HUDEP-2 (cell line): ENCODE measurements at regions not wholly inside any gene's neighbourhood (a gene's known extent, or its start where the extent isn't known, plus 50 kb on each side); places are given as distances from the start of the nearest gene placed in this dataset.
"Not testable (repeated sequence)": the region's sequence is repeated elsewhere in the genome, so short reads cannot be mapped to it uniquely, and the experiment has no call there.

Experiments
- DNase-seq, 76 experiments: peaks; one replicate each; lab custom pipeline; 2025; ENCODE audit not compliant: unreplicated experiment in 76 of 76; lab: John Stamatoyannopoulos, UW

DNA sequence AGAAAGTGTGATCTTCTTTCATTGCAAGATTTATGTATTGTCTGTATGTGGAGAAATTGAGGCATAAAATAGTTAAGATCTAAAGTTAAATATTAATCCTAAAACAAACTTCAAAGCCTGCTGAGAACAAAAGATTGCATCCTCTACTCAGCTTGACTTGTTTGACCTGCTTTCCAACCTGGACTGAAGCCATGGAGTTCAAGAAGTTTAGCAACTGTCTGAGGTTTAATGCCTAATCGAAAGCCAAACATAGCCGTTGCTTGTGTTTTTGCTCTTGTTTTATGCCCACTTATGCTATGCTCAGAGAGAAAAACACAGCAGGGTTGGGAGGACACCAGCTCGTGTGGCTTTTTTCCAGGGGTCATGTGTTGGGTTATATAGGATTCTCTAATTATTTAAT, 135.6 kb downstream of the NUFIP1 start:
- no peak for DNase-seq

GRCh38 chr13:44848920-44849676, 140.2 kb downstream of the NUFIP1 start:
- no peak for DNase-seq

DNA sequence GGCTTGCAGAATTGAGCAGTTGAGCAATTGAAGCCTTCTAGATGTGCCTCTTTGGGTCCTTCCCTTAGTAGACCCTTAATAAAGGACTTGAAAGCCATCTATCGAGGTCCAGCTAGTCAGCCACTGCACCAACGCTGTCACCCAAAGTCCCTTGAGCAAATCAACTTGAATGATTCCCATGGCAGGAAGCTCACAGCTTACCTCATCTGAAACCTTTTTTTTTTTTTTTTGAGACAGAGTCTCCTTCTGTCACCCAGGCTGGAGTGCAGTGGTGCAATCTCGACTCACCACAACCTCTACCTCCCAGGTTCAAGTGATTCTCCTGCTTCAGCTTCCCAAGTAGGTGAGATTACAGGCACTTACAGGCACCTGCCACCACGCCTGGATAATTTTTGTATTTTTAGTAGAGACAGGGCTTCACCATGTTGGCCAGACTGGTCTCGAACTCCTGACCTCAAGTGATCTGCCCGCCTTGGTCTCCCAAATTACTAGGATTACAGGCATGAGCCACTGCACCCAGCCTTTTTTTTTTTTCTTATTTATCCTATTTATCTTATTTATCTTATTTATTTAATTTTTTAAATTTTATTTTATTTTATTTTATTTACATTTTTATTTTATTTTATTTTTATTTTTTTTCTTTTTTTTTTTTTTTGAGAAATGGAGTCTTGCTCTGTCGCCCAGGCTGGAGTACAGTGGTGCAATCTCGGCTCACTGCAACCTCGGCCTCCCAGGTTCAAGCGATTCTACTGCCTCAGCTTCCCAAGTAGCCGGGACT, 143.8 kb downstream of the NUFIP1 start:
- not testable (repeated sequence) for DNase-seq

DNA sequence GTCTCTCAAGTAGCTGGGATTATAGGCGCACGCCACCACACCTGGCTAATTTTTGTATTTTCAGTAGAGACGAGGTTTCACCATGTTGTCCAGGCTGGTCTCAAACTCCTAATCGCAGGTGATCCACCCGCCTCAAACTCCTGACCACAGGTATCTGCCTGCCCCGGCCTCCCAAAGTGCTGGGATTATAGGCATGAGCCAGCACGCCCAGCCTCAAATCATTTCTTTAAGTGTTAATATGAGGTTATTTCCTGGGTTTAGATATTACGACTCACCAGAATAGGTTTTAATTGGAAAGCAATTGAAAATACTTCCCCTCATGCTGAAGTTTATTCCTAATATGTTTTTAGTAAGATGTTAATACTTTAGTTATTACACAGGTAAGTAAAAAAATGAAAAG, 144.5 kb downstream of the NUFIP1 start:
- DNase-seq = no peak

- no peak for DNase-seq
These were observed 145.9 kb downstream of the NUFIP1 start for GRCh38 chr13:44843403-44843802.

DNA sequence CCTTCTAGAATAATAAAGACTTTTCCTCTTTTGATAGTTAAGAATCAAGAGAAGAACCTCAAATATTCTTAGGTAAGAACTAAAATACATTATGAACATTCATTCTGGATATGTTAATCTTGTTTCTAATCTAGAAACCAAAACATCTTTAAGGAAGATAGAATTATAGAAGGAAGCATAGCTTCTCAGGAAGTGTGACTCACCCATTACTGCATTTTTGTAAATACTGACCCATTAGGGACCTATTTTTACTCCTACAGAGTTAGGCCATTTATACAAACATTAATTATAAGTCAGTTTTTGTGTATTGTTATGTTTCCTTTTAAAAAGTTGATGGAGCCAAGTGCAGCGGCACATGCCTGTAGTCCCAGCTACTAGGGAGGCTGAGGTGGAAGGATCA, 147.1 kb downstream of the NUFIP1 start:
- DNase-seq = no peak

DNA sequence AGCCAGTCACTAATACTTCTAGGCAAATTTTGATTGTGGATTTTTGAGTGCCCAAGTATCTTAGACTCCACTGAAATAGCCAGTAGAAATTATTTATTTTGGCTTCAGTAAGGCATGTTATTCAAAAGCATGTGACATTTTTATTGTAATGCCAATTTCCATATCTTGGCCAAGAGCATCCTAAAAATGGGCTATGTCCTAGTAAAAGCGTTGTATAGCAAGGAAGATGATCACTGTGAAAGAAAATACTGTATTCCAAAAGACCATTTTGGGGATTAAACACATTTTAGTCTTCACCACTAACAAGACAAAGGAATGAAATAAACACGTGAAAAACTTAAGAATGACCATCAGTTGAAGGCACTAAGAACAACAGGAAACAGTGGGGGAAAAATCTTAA, 149.1 kb downstream of the NUFIP1 start:
- DNase-seq = no peak

GRCh38 chr13:44837250-44837649, 152.0 kb downstream of the NUFIP1 start:
- no peak for DNase-seq

DNA sequence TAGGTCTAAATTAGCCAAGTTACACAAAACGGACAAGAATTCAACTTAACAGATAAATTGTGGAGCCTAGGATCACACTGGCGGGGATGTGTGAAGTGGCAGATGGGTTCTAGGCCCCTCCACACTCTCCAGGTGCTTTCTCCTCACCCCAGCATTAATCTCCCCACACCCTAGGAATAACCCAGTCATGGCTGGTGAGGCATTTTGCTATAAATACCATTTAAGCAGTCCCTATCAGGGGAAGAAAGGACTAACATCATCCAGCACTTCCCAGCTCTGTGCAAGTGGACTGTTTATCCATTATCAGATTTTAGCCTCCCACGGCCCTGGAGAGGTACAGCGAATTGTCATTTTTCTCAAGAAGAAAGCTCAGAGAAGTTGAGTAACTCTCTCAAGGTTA, 154.9 kb downstream of the NUFIP1 start:
- DNase-seq = no peak

DNA sequence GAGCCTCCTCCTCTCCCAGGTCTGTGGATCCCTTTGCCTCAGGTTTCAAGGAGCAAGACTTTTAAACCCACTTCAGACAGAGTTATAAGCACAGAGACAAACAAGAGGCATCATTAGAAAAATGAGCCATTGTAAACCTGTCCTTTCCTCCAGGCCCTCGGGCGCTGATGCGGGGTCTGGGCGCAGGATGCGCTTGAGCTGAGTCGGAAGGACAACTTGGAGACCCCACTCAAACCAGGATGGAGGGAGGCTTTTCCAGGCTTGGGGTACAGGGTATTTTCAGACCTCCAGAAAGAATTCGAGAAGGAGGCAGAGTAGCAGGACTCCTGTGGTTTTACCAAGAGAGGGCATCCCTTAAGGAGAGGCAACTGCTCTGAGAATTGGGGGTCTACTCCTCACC, 155.6 kb downstream of the NUFIP1 start:
- no peak for DNase-seq

DNA sequence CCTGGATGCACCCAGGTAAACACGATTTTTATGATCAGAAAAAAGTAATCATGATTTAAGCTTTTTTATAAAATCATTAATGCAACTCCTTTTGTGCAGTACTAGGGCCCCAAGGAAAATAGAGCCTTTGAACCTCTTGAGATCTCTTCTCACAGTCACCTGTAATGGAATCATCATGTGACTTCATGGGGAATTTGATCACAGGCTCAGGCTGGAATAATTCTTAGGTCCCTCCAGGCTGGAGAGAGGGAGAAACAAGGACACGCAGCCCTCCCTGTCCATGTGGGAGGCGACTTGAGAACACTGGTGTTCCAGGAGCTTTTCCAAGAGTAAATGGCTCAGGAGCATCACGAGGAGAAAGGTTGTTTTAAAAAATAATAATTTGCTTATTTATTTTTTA, 156.1 kb downstream of the NUFIP1 start:
- no peak for DNase-seq

DNA sequence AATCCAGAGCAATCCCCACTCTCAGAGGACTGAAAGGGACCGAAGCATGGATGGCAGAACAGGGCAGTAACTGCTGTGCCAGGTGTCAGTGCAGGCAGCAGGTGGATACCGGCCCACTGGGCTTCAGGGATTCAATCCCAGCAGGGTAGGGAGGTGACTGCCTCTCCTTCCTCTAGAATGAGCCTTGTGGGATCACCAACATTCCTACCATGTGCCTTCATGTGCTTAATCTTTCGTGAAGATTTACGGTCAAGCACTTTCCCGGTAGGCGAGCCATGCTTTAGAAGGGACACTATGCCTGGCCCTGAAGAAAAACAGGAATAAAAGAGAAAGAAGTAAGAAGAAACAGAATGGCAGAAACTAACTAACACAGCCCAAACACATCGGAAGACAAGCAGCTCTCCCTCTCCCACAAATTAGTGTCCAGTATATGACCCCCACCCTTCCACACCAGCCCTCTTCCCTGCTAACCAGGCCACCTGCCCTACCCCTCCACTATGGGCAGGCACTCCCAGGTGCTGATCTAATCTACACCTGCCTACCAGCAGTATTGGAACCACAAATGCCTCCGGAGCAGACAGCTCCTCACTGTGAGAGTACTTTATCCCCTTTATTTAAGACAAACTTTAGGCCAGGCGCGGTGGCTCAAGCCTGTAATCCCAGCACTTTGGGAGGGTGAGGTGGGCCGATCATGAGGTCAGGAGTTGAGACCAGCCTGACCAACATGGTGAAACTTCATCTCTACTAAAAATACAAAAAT, 162.5 kb downstream of the NUFIP1 start:
- no peak for DNase-seq

DNA sequence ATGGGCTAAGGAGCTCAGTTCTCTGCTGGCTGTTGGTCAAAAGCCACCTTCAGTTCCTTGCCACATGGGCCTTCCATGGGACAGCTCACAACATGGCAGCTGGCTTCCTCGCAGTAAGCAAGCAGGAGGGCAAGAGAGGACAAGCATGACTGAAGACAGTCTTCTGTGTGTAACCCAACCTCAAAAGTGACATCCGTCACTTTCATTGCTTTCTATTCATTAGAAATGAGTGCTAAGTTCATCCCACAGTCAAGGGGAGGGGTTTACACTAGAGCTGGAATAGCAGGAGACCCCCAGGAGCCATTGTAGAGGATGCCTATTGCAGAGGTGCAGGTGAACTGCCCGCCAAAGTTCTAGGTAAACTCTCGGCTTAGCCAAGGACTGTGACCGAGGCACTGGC, 163.3 kb downstream of the NUFIP1 start:
- no peak for DNase-seq

DNA sequence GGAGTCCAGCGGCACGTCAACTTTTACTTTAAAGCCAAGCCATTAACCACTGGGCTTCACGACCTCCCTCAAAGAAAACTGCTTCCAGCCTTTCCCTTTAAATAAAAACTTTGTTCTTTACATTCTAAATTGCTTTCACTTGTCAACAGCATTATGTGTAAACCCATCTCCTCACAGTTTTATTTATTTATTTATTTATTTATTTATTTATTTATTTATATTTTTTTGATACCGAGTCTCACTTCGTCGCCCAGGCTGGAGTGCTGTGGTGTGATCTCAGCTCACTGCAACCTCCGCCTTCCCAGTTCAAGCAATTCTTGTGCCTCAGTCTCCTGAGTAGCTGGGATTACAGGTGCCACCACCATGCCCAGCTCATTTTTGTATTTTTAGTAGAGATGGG, 165.7 kb downstream of the NUFIP1 start:
- not testable (repeated sequence) for DNase-seq

- DNase-seq = no peak
These were observed 167.0 kb downstream of the NUFIP1 start for GRCh38 chr13:44822291-44822690.

GRCh38 chr13:44819772-44820171, 169.5 kb downstream of the NUFIP1 start:
- no peak for DNase-seq

- DNase-seq = peak in 6 of 76 experiments; percentile 2 to 34 (median 12)
These were observed 170.0 kb downstream of the NUFIP1 start for GRCh38 chr13:44819245-44819644.

- peak in 9 of 76 experiments; percentile 2 to 15 (median 11) for DNase-seq
These were observed 170.8 kb downstream of the NUFIP1 start for GRCh38 chr13:44818428-44818827.

DNA sequence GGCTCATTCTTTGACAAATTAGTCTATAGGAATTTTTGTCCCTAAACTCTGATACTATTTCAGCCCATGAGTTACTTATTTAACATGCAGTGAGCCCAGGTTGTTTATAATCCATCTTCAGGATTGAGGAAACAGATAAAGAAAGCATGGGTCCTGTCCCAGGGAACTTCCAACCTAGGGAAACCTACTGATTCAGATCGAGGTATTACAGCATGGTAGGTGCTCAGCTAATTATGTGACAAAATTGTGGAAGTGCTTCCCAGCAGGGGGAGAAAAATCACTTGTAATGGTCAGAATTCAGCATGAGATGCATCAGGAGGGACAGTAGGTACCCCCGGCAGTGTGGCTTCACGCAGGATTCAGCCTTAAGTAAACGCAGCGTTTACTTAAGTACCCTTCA, 171.3 kb downstream of the NUFIP1 start:
- DNase-seq = no peak

GRCh38 chr13:44817131-44817671, 172.1 kb downstream of the NUFIP1 start:
- no peak for DNase-seq

DNA sequence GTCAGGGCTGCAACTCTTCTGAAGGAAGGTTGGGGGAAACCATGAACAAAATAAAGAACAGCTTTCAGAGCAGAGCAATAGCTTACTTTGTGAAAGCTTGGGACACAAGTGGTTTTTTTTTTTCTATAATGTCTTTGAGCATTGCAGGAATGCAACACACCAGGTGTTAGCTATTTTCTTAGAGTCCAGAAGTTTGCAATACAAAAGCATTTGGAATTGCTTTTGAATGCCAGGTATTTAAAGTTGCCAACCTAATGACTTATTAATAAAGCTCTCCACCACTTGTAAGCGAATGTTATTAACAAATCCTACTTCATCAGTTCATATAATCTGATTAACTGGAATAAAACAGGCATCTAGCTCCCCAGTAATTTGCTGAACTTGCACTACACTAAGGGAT, 172.6 kb downstream of the NUFIP1 start:
- no peak for DNase-seq
